SK-N-SH (cell line): ENCODE measurements at regions not wholly inside any gene's neighbourhood (a gene's known extent, or its start where the extent isn't known, plus 50 kb on each side); places are given as distances from the start of the nearest gene placed in this dataset.

ENCODE experiments used
- CTCF ChIA-PET: fragments of 300-600, 350-600 bp; formaldehyde crosslinking; extraction: SDS; loops from one replicate; lab custom pipeline; 2021; lab: Yijun Ruan, JAX
- POLR2A ChIA-PET: fragments of 350-600 bp; sonication (Branson Sonifier 250); formaldehyde crosslinking; extraction: SDS; loops from one replicate; lab custom pipeline; 2020; ENCODE audit warnings: antibody characterized with exemption, inconsistent platforms; lab: Yijun Ruan, JAX
- DNase-seq: peaks from one replicate; pipeline ENCODE4 v3.0.0; 2012
- H2AFZ ChIP-seq: fragments of 200-600 bp; sonication (generic); 2 replicates; pipeline ENCODE4 v1.8.1; 2016; ENCODE audit warnings: antibody characterized with exemption, mild to moderate bottlenecking, low read depth
- H3F3A ChIP-seq: fragments of 200-600 bp; sonication (generic); replicated peaks from 2 replicates; pipeline ENCODE3; 2016; ENCODE audit warnings: antibody characterized with exemption, mild to moderate bottlenecking; ENCODE audit not compliant: insufficient read depth
- H3K27ac ChIP-seq, 2 experiments: fragments of 200-500 bp in 1 of 2; fragments of 200-600 bp in 1 of 2; sonication (Bioruptor generic) in 1 of 2; sonication (generic), shearing (Covaris generic) in 1 of 2; 2 replicates each; pipeline versions ENCODE4 v1.5.1 to v1.6.1; 2014 to 2016; ENCODE audit warnings: low read depth in 2 of 2, inconsistent platforms in 1 of 2, low read length in 1 of 2, mild to moderate bottlenecking in 1 of 2, mixed read lengths in 1 of 2
- H3K27me3 ChIP-seq: fragments of 200-600 bp; sonication (generic), shearing (Covaris generic); 2 replicates; pipeline ENCODE4 v1.6.1; 2016; ENCODE audit warnings: mixed run types; ENCODE audit not compliant: insufficient read depth
- H3K36me3 ChIP-seq, 2 experiments: fragments of 200-500 bp in 1 of 2; fragments of 200-600 bp in 1 of 2; sonication (Bioruptor generic) in 1 of 2; sonication (generic) in 1 of 2; replicated peaks in 1 of 2; 2 replicates each; pipeline versions ENCODE3 to v1.5.1; 2014 to 2016; ENCODE audit warnings: low read length in 1 of 2, mild to moderate bottlenecking in 1 of 2; ENCODE audit not compliant: insufficient read depth in 2 of 2, control insufficient read depth in 1 of 2
- H3K4me1 ChIP-seq, 2 experiments: fragments of 200-500 bp in 1 of 2; fragments of 200-600 bp in 1 of 2; sonication (Bioruptor generic) in 1 of 2; sonication (generic), shearing (Covaris generic) in 1 of 2; 2 replicates each; pipeline versions ENCODE4 v1.5.1 to v1.6.1; 2014 to 2016; ENCODE audit warnings: low read depth in 1 of 2, low read length in 1 of 2, mixed run types in 1 of 2; ENCODE audit not compliant: insufficient read depth in 2 of 2, control insufficient read depth in 1 of 2
- H3K4me2 ChIP-seq: fragments of 200-600 bp; sonication (generic), shearing (Covaris generic); 2 replicates; pipeline ENCODE4 v1.6.1; 2017; ENCODE audit warnings: mixed run types
- H3K4me3 ChIP-seq, 2 experiments: fragments of 200-500 bp in 1 of 2; fragments of 200-600 bp in 1 of 2; sonication (Bioruptor generic) in 1 of 2; sonication (generic), shearing (Covaris generic) in 1 of 2; 2 replicates each; pipeline versions ENCODE4 v1.5.1 to v1.8.1; 2014 to 2016; ENCODE audit warnings: low read depth in 2 of 2, inconsistent platforms in 1 of 2, low read length in 1 of 2, mild to moderate bottlenecking in 1 of 2, mixed read lengths in 1 of 2, moderate library complexity in 1 of 2
- H3K79me2 ChIP-seq: fragments of 200-600 bp; sonication (generic); 2 replicates; pipeline ENCODE4 v1.8.1; 2017; ENCODE audit warnings: mild to moderate bottlenecking; ENCODE audit not compliant: insufficient read depth
- H3K9ac ChIP-seq: fragments of 200-600 bp; sonication (generic); 2 replicates; pipeline ENCODE4 v1.6.1; 2017; ENCODE audit warnings: mixed run types
- H3K9me2 ChIP-seq: fragments of 200-600 bp; sonication (generic); 2 replicates; pipeline ENCODE4 v1.6.1; 2017; ENCODE audit warnings: mixed run types
- H3K9me3 ChIP-seq: fragments of 200-600 bp; sonication (generic); 2 replicates; pipeline ENCODE4 v1.6.1; 2017; ENCODE audit warnings: mixed run types, mild to moderate bottlenecking, moderate library complexity
- H4K20me1 ChIP-seq: fragments of 200-600 bp; sonication (generic); 2 replicates; pipeline ENCODE4 v1.6.1; 2017; ENCODE audit warnings: mild to moderate bottlenecking, mixed run types; ENCODE audit not compliant: insufficient read depth
- CHD2 ChIP-seq: fragments of 150-350 bp; IDR thresholded peaks from 2 replicates; pipeline ENCODE4 v1.6.1; 2018; ENCODE audit warnings: low read length; ENCODE audit not compliant: partially characterized antibody
- ELF1 ChIP-seq: IDR thresholded peaks from 2 replicates; pipeline ENCODE4 v1.4.0; 2012
- EP300 ChIP-seq, 2 experiments: IDR thresholded peaks; 2 replicates each; pipeline versions ENCODE4 v1.4.0 to v1.6.1; 2012; ENCODE audit warnings: borderline replicate concordance in 1 of 2, low read depth in 1 of 2, low read length in 1 of 2
- EZH2phosphoT487 ChIP-seq: fragments of 200-600 bp; sonication (generic); IDR thresholded peaks from 2 replicates; pipeline ENCODE4 v1.6.1; 2017; ENCODE audit warnings: low read depth, mixed run types, mild to moderate bottlenecking, antibody characterized with exemption, moderate library complexity, borderline replicate concordance
- FOXM1 ChIP-seq: IDR thresholded peaks from 2 replicates; pipeline ENCODE4 v1.4.0; 2012; ENCODE audit warnings: low read depth, mild to moderate bottlenecking
- GATA2 ChIP-seq: sonication (generic); formaldehyde crosslinking; IDR thresholded peaks from 2 replicates; pipeline ENCODE4 v1.5.0; 2020; ENCODE audit warnings: mild to moderate bottlenecking, missing genetic modification reagents
- IRF3 ChIP-seq: fragments of 150-350 bp; IDR thresholded peaks from 2 replicates; pipeline ENCODE4 v1.6.1; 2016; ENCODE audit warnings: mild to moderate bottlenecking, low read depth, low read length
- JUND ChIP-seq: IDR thresholded peaks from 2 replicates; pipeline ENCODE4 v1.4.0; 2012
- MXI1 ChIP-seq: IDR thresholded peaks from 2 replicates; pipeline ENCODE4 v1.6.1; 2012; ENCODE audit warnings: mild to moderate bottlenecking, low read depth, low read length, improper control_type of control experiment
- NFIC ChIP-seq: IDR thresholded peaks from 2 replicates; pipeline ENCODE4 v1.4.0; 2012; ENCODE audit warnings: borderline replicate concordance
- NRF1 ChIP-seq: IDR thresholded peaks from 2 replicates; pipeline ENCODE4 v1.6.1; 2012; ENCODE audit warnings: low read depth, mild to moderate bottlenecking, low read length
- POLR2AphosphoS5 ChIP-seq: IDR thresholded peaks from 2 replicates; pipeline ENCODE4 v1.6.1; 2012; ENCODE audit warnings: low read depth, low read length
- RAD21 ChIP-seq: IDR thresholded peaks from 2 replicates; pipeline ENCODE4 v1.6.1; 2012; ENCODE audit warnings: mild to moderate bottlenecking, low read length
- RFX5 ChIP-seq: IDR thresholded peaks from 2 replicates; pipeline ENCODE4 v1.6.1; 2012; ENCODE audit warnings: mild to moderate bottlenecking, improper control_type of control experiment, low read length
- RXRA ChIP-seq: IDR thresholded peaks from 2 replicates; pipeline ENCODE4 v1.4.0; 2012; ENCODE audit warnings: low read depth, mild to moderate bottlenecking, borderline replicate concordance
- SIN3A ChIP-seq: IDR thresholded peaks from 2 replicates; pipeline ENCODE4 v1.6.1; 2012; ENCODE audit warnings: low read depth, mild to moderate bottlenecking, low read length, moderate library complexity, borderline replicate concordance
- SMC3 ChIP-seq: IDR thresholded peaks from 2 replicates; pipeline ENCODE4 v1.6.1; 2012; ENCODE audit warnings: low read depth, low read length, improper control_type of control experiment
- TAF1 ChIP-seq: IDR thresholded peaks from 2 replicates; pipeline ENCODE4 v1.6.1; 2012; ENCODE audit warnings: low read depth, mild to moderate bottlenecking, low read length, moderate library complexity, borderline replicate concordance
- TEAD4 ChIP-seq: IDR thresholded peaks from 2 replicates; pipeline ENCODE4 v1.4.0; 2012; ENCODE audit warnings: mild to moderate bottlenecking, borderline replicate concordance; ENCODE audit not compliant: insufficient read depth
- USF2 ChIP-seq: fragments of 150-350 bp; IDR thresholded peaks from 2 replicates; pipeline ENCODE4 v1.6.1; 2017; ENCODE audit warnings: antibody characterized with exemption, low read length, low read depth, borderline replicate concordance
- YY1 ChIP-seq: IDR thresholded peaks from 2 replicates; pipeline ENCODE4 v1.4.0; 2012; ENCODE audit warnings: low read depth, mild to moderate bottlenecking
- WGBS: methylation state at CpG from one replicate; pipeline ENCODE4 v1.1.6; 2017; ENCODE audit warnings: low lambda C conversion rate; 5-methylcytosine and 5-hydroxymethylcytosine counted together

- TF ChIP-seq USF2 (no peak), NRF1 (no peak), IRF3 (no peak), TEAD4 (no peak), NFIC (no peak), EP300 (IDR thresholded peaks at IDR 0.05; ENCODE audit: borderline replicate concordance in 1 of 2, low read depth in 1 of 2, low read length in 1 of 2) (no peak), TAF1 (no peak), FOXM1 (no peak), RAD21 (no peak), ELF1 (no peak)
Observed at GRCh38 chr3:103926936-103927335, 1439.8 kb upstream of the ALCAM start (continued).

GRCh38 chr3:103927896-103928295 is 1438.8 kb upstream of the ALCAM start:
- Histone ChIP-seq H3K27ac (no peak overlapping the region), H3K4me2 (no peak overlapping the region), H4K20me1 (no peaks in the 10 kb centered on the region), H3K27me3 (no peaks in the 10 kb centered on the region), H3K4me3 (no peak overlapping the region), H3K9me3 (no peaks in the 10 kb centered on the region), H3K36me3 (no peaks in the 10 kb centered on the region), H3K4me1 (no peaks in the 10 kb centered on the region), H3K9me2 (no peaks in the 10 kb centered on the region), H3K79me2 (no peaks in the 10 kb centered on the region), H3K9ac (no peak overlapping the region), H3F3A (no peaks in the 10 kb centered on the region), H2AFZ (no peak overlapping the region)
- ChIA-PET POLR2A (no interaction called here), CTCF (no interaction called here)
- no peak for DNase-seq
- 64% methylated on average over 1 of the region's 1 CpG for WGBS
- TF ChIP-seq MXI1 (no peak), GATA2 (no peak), JUND (no peak), POLR2AphosphoS5 (no peak), SMC3 (no peak), NRF1 (no peak), CHD2 (no peak), RXRA (no peak), EZH2phosphoT487 (no peak), RFX5 (no peak), IRF3 (no peak), YY1 (no peak), SIN3A (no peak)
